ENCODE measurements at regions not wholly inside any gene's neighbourhood (a gene's known extent, or its start where the extent isn't known, plus 50 kb on each side); places are given as distances from the start of the nearest gene placed in this dataset.

DNA sequence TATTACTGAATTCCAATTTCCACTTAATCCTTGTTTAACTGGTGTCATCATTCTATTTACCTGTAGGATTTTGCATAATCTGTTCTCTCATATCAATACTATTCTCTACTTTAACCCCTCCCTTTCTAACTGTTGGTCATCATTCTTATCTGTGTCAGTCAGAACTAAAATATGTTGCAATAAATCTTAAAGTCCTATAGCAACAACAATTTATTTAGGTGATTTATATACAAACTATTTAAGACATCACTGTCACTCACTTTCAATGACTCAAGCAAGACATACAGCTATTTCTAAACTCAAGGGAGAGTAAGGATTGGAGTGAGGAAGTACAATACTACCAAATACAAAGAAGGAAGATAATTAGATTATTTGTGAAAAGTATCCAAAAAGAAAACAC lies 740.4 kb downstream of the DSC3 start:
- no peak for TF ChIP-seq CTCF (IDR thresholded peaks at IDR 0.05; ENCODE audit: insufficient read depth, low read depth, low read length, missing control alignments)
- no peak overlapping the region for H3K4me3 ChIP-seq (ENCODE audit: low read length)
- DNase-seq (ENCODE audit: low read depth), result peak; percentile 79

- DNase-seq (ENCODE audit: low read depth), result no peak
- TF ChIP-seq CTCF (IDR thresholded peaks at IDR 0.05; ENCODE audit: insufficient read depth, low read depth, low read length, missing control alignments), result no peak
- H3K4me3 ChIP-seq (ENCODE audit: low read length), result no peak overlapping the region
These were observed 743.8 kb downstream of the DSC3 start for GRCh38 chr18:30298769-30299168.

DNA sequence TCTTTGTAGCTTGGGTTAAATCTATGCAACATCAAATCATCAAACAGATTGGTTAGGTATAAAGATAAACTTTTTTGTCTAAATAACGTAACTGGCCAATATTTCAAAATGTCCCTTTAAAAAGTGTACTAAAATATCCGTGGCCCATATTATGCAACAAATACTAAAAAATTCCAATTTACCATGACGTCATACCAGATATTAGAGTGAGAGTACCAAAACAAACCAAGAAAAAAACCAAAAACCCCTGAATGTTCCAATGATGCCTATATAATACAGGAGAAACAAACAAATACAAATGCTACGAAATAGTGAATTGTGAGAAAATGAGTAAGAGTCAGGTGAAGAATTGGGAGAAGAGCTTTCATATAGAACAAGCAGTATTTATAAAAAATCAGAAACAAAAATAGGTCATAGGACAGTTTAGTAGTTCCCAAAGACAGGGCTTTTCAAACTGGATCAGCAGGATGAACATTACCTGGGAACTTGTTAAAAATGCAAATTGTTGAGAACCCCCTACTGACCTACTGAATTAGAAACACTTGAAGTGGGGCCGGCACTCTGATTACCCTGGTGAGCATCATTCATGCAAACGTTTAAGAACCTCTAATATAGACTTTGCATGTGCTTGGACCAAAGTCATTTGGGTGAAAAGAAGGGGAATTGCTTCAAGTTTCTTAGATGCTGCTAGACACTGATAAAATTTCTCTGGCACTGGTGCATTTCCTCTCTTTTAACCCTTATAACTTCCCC lies 753.7 kb downstream of the DSC3 start:
- no peak overlapping the region for H3K4me3 ChIP-seq (ENCODE audit: low read length)
- TF ChIP-seq CTCF (IDR thresholded peaks at IDR 0.05; ENCODE audit: insufficient read depth, low read depth, low read length, missing control alignments), result no peak
- DNase-seq (ENCODE audit: low read depth), result no peak

DNA sequence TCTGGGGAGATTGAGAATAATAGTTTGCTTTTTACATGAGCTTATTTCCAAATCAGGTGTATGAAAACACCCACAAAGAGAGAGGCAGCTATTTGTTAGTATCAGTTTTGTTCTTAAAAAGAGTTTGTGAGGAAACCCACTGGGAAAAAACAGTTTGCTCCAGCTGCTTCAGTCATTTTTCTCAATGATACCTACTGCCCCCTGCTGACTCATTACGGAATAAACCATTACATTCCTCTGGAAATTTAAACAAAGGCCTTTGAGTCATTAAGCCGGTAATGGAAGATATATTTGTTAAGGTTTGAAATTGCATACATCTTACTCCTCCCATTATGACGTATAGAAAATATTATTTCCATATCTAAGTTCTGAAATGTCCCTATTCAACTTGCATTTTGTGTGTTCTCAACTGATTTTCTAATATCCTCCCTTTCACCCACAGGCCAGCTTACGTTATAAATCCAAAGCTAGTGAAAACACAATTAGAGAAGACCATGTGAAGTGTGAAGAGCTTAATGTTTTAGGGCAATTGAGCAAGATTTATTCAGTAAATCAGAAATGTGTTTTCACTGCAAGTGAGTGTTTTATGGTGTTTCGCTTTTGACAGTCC lies 761.6 kb downstream of the DSC3 start:
- DNase-seq (ENCODE audit: low read depth), result peak; percentile 76
- TF ChIP-seq CTCF (IDR thresholded peaks at IDR 0.05; ENCODE audit: insufficient read depth, low read depth, low read length, missing control alignments), result peak; percentile 69
- H3K4me3 ChIP-seq (ENCODE audit: low read length), result no peak overlapping the region

GRCh38 chr18:30280186-30280585 lies 762.4 kb downstream of the DSC3 start:
- no peak overlapping the region for H3K4me3 ChIP-seq (ENCODE audit: low read length)
- no peak for TF ChIP-seq CTCF (IDR thresholded peaks at IDR 0.05; ENCODE audit: insufficient read depth, low read depth, low read length, missing control alignments)
- no peak for DNase-seq (ENCODE audit: low read depth)

DNA sequence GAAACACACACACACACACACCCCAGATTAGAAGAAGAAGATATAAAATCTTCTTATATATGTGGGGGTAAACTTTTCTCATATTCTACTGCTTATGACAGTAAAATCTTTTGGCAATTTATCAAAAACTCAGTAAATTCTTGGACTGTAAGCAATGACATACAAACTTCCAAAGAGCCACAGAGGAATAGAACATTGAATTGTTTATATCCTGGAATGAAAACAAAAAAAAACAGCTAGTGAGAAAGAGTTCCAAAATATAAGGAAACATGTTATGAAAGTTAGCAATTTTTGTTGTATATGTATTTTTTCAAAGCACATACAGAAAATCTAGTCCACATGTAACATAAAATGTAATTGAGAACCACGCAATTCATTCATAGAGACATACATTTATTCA lies 764.9 kb downstream of the DSC3 start:
- H3K4me3 ChIP-seq (ENCODE audit: low read length), result no peak overlapping the region

More for the DNA sequence above, 764.9 kb downstream of the DSC3 start:
- DNase-seq (ENCODE audit: low read depth), result no peak
- no peak for TF ChIP-seq CTCF (IDR thresholded peaks at IDR 0.05; ENCODE audit: insufficient read depth, low read depth, low read length, missing control alignments)
